Body of pancreas (tissue), 4 donors: ENCODE measurements at regions not wholly inside any gene's neighbourhood (a gene's known extent, or its start where the extent isn't known, plus 50 kb on each side); places are given as distances from the start of the nearest gene placed in this dataset.

Experiments used
- CTCF ChIP-seq, 7 experiments: fragments of 450-650 bp in 4 of 7; fragments of 200-600 bp in 3 of 7; sonication (generic) in 3 of 7; IDR thresholded peaks; one replicate each; pipeline ENCODE4 v1.5.1; 2016 to 2019; ENCODE audit warnings: antibody characterized with exemption in 7 of 7
- POLR2A ChIP-seq, 3 donors: fragments of 450-650 bp; IDR thresholded peaks; one replicate each; pipeline ENCODE4 v1.6.1; 2016; ENCODE audit warnings: antibody characterized with exemption in 3 of 3, mild to moderate bottlenecking in 2 of 3

DNA sequence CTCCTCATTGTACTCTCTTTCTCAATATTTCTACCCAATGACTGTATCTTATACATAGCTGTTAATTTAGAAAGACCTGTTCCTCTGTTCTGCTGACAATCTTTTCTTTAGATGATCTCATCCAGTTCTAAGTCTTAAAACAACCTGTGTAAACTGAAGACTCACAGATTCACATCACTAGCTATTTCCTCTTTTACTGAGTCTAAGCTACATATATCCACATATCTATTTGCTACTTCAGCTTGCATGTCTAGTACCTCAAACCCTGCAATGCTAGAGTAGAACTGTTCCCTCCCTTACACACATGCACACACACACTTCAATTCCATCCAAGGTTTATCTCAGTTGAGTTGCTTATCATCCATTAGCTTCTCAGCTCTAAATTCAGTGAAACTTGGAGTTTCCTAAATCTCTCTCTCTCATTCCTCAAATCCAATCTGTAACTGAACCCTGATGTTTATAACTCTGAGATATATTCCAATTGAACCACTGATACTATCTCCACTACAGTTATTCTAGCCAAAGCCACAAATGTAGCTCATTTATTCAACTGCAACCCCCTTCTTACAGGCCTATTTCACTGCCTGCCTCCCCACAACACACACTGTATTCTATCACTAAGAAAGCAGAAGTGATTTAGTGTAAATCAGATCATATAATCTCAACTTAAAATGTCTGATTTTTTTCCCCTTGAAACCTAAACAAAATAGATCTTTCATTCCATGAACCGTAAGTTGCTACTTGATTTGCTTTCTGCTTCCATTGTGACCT lies 1036.8 kb upstream of the POT1 start:
- TF ChIP-seq CTCF (IDR thresholded peaks at IDR 0.05) = no peak
- no peak for TF ChIP-seq POLR2A (IDR thresholded peaks at IDR 0.05)
